ENCODE measurements at regions not wholly inside any gene's neighbourhood (a gene's known extent, or its start where the extent isn't known, plus 50 kb on each side); places are given as distances from the start of the nearest gene placed in this dataset.

DNA sequence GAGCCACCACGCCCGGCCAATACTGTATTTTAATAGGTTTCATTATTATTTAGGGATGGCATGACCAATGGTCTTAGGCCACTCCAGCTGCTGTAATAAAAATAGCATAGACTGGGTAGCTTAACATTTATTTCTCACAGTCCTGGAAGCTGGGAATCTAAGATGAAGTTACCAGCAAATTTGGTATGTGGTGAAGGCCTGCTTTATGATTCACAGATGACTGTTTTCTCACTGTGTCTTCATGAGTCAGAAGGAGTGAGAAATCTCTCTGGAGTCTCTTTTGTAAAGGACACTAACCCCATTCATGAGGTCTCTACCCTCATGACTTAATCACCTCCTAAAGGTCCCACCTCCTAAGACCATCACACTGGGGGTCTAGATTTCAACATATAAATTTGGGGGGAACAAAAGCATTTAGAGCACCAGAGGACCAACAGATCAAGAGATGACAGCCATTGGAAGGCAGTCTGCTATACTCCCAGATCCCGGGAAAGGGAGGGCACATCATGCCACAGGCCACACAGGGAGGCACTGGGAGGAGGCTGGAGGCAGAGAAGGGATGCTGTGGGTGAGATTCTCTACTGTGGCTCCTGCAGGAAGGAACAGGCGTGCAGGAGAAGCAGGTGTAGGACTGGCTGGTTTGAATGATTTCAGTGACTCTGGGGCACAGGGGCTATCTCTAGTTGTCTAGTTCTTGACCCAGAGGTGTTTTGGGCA is 335.8 kb upstream of the SFRP2 start:
- Histone ChIP-seq H3K4me1 (ENCODE audit: control insufficient read depth, insufficient read depth, low read length) (no peaks in the 10 kb centered on the region), H3K9ac (ENCODE audit: extremely low read depth, low read length, poor library complexity, severe bottlenecking) (no peak overlapping the region), H3K36me3 (ENCODE audit: control insufficient read depth, insufficient read depth, low read length) (no peaks in the 10 kb centered on the region), H3K27ac (ENCODE audit: low read depth, low read length) (no peak overlapping the region), H3K27me3 (ENCODE audit: control insufficient read depth, insufficient read depth, low read length, poor library complexity, severe bottlenecking) (no peaks in the 10 kb centered on the region), H3K4me3 (ENCODE audit: low read length) (no peak overlapping the region), H3K9me3 (ENCODE audit: control insufficient read depth, low read length) (no peaks in the 10 kb centered on the region)
- Mint-ChIP-seq H3K36me3 (ENCODE audit: low read depth) (no peaks in the 10 kb centered on the region), H3K27me3 (ENCODE audit: insufficient read depth) (no peaks in the 10 kb centered on the region), H3K9me3 (peaks cover 12% of the 10 kb centered on the region), H3K4me3 (no peak overlapping the region), H3K4me1 (peaks cover 5% of the 10 kb centered on the region), H3K27ac (no peak overlapping the region)
- 68 to 72% methylated on average over 4 of the region's 4 CpGs for WGBS, 2 experiments (ENCODE audit: insufficient coverage in 1 of 2, insufficient read length in 1 of 2)
- DNase-seq: no peak
- TF ChIP-seq, protein P1, sequence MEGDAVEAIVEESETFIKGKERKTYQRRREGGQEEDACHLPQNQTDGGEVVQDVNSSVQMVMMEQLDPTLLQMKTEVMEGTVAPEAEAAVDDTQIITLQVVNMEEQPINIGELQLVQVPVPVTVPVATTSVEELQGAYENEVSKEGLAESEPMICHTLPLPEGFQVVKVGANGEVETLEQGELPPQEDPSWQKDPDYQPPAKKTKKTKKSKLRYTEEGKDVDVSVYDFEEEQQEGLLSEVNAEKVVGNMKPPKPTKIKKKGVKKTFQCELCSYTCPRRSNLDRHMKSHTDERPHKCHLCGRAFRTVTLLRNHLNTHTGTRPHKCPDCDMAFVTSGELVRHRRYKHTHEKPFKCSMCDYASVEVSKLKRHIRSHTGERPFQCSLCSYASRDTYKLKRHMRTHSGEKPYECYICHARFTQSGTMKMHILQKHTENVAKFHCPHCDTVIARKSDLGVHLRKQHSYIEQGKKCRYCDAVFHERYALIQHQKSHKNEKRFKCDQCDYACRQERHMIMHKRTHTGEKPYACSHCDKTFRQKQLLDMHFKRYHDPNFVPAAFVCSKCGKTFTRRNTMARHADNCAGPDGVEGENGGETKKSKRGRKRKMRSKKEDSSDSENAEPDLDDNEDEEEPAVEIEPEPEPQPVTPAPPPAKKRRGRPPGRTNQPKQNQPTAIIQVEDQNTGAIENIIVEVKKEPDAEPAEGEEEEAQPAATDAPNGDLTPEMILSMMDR (conservative IDR thresholded peaks at IDR 0.05): no peak

DNA sequence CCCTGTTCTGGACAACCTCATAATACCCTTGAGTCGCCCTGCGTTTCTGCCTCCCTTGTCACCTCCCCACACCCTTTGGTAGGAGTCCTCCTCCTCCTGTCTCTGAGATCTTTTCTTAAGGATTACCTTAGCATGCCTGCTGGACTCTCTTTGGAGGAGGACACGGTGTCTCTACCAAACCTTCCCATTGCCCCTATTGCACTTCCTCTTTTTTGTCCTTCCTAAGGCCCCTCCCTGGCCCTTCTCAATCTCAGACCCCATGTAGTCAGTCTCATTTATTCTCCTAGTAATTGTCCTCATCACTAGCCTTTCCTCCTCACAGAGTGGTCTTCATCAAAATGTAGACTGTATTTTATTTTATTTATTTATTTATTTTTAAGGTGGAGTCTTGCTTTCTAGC is 335.0 kb upstream of the SFRP2 start:
- H3K4me1 ChIP-seq (ENCODE audit: control insufficient read depth, insufficient read depth, low read length): no peaks in the 10 kb centered on the region
- Mint-ChIP-seq H3K4me1 (peaks cover 5% of the 10 kb centered on the region), H3K4me3 (no peak overlapping the region), H3K9me3 (peaks cover 12% of the 10 kb centered on the region), H3K27ac (no peak overlapping the region), H3K27me3 (ENCODE audit: insufficient read depth) (peaks cover 2% of the 10 kb centered on the region), H3K36me3 (ENCODE audit: low read depth) (no peaks in the 10 kb centered on the region)
- H3K9ac ChIP-seq (ENCODE audit: extremely low read depth, low read length, poor library complexity, severe bottlenecking): no peak overlapping the region
- no peak overlapping the region for H3K27ac ChIP-seq (ENCODE audit: low read depth, low read length)
- no peaks in the 10 kb centered on the region for H3K9me3 ChIP-seq (ENCODE audit: control insufficient read depth, low read length)
- no peak for DNase-seq
- H3K27me3 ChIP-seq (ENCODE audit: control insufficient read depth, insufficient read depth, low read length, poor library complexity, severe bottlenecking): no peaks in the 10 kb centered on the region
- WGBS, 2 experiments (ENCODE audit: insufficient coverage in 1 of 2, insufficient read length in 1 of 2): 88 to 90% methylated on average over 3 of the region's 3 CpGs
- no peak overlapping the region for H3K4me3 ChIP-seq (ENCODE audit: low read length)
- TF ChIP-seq, protein P1 (conservative IDR thresholded peaks at IDR 0.05): no peak
- no peaks in the 10 kb centered on the region for H3K36me3 ChIP-seq (ENCODE audit: control insufficient read depth, insufficient read depth, low read length)

DNA sequence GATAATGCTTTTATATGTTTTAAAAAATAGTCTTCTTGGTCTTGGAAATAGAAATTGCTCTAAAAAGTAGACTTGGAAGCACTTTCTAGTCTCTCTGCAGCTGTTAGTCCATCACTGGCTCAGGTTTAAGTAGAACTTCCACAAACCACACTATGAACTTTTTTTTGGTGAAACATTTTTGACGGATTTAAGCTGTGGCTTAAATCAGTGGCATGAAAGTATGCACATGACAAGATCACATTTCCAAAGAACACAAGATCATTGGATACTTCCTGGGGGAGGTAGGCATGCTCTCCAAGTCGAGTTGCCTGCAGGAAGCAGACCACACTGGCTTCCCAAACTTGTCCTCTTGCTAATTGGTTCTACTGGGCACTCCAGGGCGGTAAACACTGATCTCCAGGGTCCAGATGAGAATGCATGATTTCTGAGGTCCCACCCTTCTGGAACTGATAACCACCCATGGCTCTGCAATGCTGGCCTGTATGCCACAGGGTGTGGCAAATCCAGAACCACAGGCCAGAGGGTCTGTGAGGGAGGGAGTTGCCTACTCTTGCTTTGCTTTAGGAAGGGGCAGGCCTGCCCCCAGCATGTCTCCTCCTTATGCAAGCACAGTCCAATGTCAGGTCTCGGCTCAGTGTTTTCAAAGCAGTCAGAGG is 331.9 kb upstream of the SFRP2 start:
- no peak overlapping the region for H3K4me3 ChIP-seq (ENCODE audit: low read length)
- Mint-ChIP-seq H3K9me3 (no peaks in the 10 kb centered on the region), H3K4me3 (no peak overlapping the region), H3K27ac (no peak overlapping the region), H3K4me1 (peaks cover 5% of the 10 kb centered on the region), H3K27me3 (ENCODE audit: insufficient read depth) (peaks cover 2% of the 10 kb centered on the region), H3K36me3 (ENCODE audit: low read depth) (no peaks in the 10 kb centered on the region)
- DNase-seq: no peak
- no peaks in the 10 kb centered on the region for H3K4me1 ChIP-seq (ENCODE audit: control insufficient read depth, insufficient read depth, low read length)
- TF ChIP-seq, protein P1 (conservative IDR thresholded peaks at IDR 0.05): no peak
- no peaks in the 10 kb centered on the region for H3K9me3 ChIP-seq (ENCODE audit: control insufficient read depth, low read length)
- H3K27ac ChIP-seq (ENCODE audit: low read depth, low read length): no peak overlapping the region
- no peaks in the 10 kb centered on the region for H3K36me3 ChIP-seq (ENCODE audit: control insufficient read depth, insufficient read depth, low read length)
- no peak overlapping the region for H3K9ac ChIP-seq (ENCODE audit: extremely low read depth, low read length, poor library complexity, severe bottlenecking)
- no peaks in the 10 kb centered on the region for H3K27me3 ChIP-seq (ENCODE audit: control insufficient read depth, insufficient read depth, low read length, poor library complexity, severe bottlenecking)
- 60 to 72% methylated on average over 3 to 4 of the region's 4 CpGs for WGBS, 2 experiments (ENCODE audit: insufficient coverage in 1 of 2, insufficient read length in 1 of 2)
